ENCODE measurements at regions not wholly inside any gene's neighbourhood (a gene's known extent, or its start where the extent isn't known, plus 50 kb on each side); places are given as distances from the start of the nearest gene placed in this dataset.

- no peak for TF ChIP-seq CTCF (IDR thresholded peaks at IDR 0.05)
These were observed 1834.0 kb upstream of the PCDH20 start for GRCh38 chr13:63249411-63250187.

- no peak for TF ChIP-seq CTCF (IDR thresholded peaks at IDR 0.05)
These were observed 1793.8 kb upstream of the PCDH20 start for GRCh38 chr13:63209330-63210017.

- TF ChIP-seq CTCF (IDR thresholded peaks at IDR 0.05): no peak
These were observed 1793.2 kb upstream of the PCDH20 start for GRCh38 chr13:63208826-63209225.

- no peak for TF ChIP-seq CTCF (IDR thresholded peaks at IDR 0.05)
These were observed 1790.8 kb upstream of the PCDH20 start for GRCh38 chr13:63206461-63206860.

GRCh38 chr13:63201493-63201892, 1785.8 kb upstream of the PCDH20 start:
- no peak for TF ChIP-seq CTCF (IDR thresholded peaks at IDR 0.05)

GRCh38 chr13:63199508-63199907, 1783.9 kb upstream of the PCDH20 start:
- no peak for TF ChIP-seq CTCF (IDR thresholded peaks at IDR 0.05)

- no peak for TF ChIP-seq CTCF (IDR thresholded peaks at IDR 0.05)
These were observed 1782.4 kb upstream of the PCDH20 start for GRCh38 chr13:63198071-63198470.

All from LNCAP (cell line).